Breast epithelium (tissue), 3 donors: ENCODE measurements at regions not wholly inside any gene's neighbourhood (a gene's known extent, or its start where the extent isn't known, plus 50 kb on each side); places are given as distances from the start of the nearest gene placed in this dataset.

Experiments
- POLR2A ChIP-seq: fragments of 450-650 bp; IDR thresholded peaks from one replicate; pipeline ENCODE4 v1.6.1; 2016; ENCODE audit warnings: antibody characterized with exemption, mild to moderate bottlenecking, moderate library complexity
- TF ChIP-seq, protein P1 (sequence below), 3 donors: fragments of 450-650 bp; IDR thresholded peaks; one replicate each; pipeline ENCODE4 v1.5.1; 2016 to 2017; ENCODE audit warnings: antibody characterized with exemption in 3 of 3, mild to moderate bottlenecking in 3 of 3, moderate library complexity in 3 of 3

DNA sequence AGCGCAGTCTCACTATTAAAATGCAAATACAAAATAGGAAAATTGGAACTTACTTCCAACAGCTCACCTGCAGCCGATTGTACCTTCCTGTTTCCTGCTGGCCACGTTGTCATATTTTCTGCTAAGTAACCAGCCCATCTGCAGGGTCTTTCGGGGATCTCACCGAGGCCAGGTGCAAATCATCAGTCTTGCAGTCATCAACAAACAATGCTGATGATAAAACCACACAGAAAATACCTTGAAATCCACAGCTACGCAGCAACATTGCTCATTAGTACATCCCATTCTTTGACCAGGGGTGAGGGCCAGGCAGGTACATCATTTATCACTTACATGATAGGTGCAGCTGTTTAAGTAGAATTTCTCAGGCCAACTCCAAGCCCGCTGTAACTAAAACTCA, 406.9 kb downstream of the TMEM121 start:
- TF ChIP-seq, protein P1, sequence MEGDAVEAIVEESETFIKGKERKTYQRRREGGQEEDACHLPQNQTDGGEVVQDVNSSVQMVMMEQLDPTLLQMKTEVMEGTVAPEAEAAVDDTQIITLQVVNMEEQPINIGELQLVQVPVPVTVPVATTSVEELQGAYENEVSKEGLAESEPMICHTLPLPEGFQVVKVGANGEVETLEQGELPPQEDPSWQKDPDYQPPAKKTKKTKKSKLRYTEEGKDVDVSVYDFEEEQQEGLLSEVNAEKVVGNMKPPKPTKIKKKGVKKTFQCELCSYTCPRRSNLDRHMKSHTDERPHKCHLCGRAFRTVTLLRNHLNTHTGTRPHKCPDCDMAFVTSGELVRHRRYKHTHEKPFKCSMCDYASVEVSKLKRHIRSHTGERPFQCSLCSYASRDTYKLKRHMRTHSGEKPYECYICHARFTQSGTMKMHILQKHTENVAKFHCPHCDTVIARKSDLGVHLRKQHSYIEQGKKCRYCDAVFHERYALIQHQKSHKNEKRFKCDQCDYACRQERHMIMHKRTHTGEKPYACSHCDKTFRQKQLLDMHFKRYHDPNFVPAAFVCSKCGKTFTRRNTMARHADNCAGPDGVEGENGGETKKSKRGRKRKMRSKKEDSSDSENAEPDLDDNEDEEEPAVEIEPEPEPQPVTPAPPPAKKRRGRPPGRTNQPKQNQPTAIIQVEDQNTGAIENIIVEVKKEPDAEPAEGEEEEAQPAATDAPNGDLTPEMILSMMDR (IDR thresholded peaks at IDR 0.05), result no peak
- no peak for TF ChIP-seq POLR2A
